ENCODE measurements at regions not wholly inside any gene's neighbourhood (a gene's known extent, or its start where the extent isn't known, plus 50 kb on each side); places are given as distances from the start of the nearest gene placed in this dataset.

DNA sequence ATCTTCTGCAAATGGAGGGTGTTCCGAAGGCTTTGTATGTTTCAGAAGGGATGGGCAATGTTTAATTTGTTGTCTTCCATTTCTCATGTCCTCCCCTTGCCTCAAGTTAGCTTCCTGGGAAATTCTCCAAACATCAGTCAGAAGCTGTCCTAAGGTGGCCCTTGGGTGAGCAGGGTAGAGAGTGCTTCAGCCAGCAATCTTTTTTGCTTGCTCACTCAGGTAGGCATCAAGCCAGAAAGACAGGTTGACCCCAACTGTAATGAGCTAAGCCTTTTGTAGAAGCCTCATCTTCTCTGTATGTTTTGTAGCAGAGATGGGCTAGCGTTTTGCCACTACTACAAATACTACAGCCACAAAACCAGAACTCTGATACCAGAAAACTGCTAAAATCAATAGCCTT, 321.5 kb upstream of the FAM78B start:
- no peak for TF ChIP-seq CTCF (IDR thresholded peaks at IDR 0.05)

DNA sequence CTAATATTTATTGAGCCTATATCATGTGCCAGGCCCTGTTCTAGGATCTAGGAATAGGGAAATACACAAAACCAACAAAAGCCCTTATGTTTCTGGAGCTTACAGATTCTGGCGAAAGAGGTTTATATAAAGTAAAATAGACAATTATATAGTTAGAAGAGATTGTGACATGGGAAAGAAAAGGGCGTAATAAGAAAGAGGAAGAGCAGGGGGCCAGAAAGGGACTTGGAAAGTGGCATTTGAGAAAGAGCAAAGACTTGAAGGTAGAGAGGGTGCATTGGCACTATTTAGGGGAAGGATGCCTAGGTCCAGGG, 322.5 kb upstream of the FAM78B start:
- no peak for TF ChIP-seq CTCF (IDR thresholded peaks at IDR 0.05)

GRCh38 chr1:166489670-166490436, 323.1 kb upstream of the FAM78B start:
- TF ChIP-seq CTCF (IDR thresholded peaks at IDR 0.05): no peak

- no peak for TF ChIP-seq CTCF (IDR thresholded peaks at IDR 0.05)
These were observed 323.7 kb upstream of the FAM78B start for GRCh38 chr1:166490437-166490991.

GRCh38 chr1:166507347-166507746, 331.9 kb upstream of the POGK start:
- TF ChIP-seq CTCF (IDR thresholded peaks at IDR 0.05): no peak

DNA sequence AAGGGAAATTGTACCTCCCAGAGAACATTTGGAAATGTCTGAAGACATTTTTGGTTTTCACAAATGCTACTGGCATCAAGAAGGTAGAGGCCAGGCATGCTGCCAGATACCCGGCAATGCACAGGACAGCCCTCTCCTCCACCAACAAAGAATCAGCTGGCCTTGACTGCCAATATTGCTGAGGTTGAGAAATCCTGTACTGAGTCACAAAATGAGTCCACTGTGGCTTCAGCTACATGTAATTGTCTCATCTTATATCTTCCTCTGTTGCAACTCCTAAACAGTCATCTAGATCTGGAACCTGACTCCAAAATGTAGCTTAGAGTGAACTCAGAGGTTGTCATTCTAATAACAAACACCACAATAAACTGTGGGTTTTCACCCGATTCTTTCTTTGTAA, 327.5 kb upstream of the POGK start:
- TF ChIP-seq CTCF (IDR thresholded peaks at IDR 0.05): no peak

GRCh38 chr1:166514067-166514466, 325.2 kb upstream of the POGK start:
- TF ChIP-seq CTCF (IDR thresholded peaks at IDR 0.05): no peak

DNA sequence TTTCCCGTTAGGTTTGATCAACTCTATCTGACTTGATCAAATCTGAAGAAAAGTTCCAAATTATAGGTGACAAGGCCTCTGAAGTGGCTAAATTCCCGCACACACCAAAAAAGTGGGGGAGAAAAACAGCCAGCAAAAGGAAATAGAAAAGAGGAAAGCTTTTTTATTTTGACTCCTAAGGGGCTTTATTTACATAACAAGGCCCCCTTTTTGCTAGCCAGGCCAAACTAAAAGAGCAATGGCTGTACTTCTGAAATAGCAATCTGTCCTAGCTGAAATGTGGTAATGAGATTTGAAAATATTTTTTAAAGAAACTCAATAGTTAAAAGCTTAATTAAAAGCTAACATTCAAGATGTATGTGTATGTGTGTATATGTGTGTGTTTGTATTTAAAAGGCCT, 311.5 kb upstream of the POGK start:
- no peak for TF ChIP-seq CTCF (IDR thresholded peaks at IDR 0.05)

All from LNCAP (cell line).